ENCODE measurements at regions not wholly inside any gene's neighbourhood (a gene's known extent, or its start where the extent isn't known, plus 50 kb on each side); places are given as distances from the start of the nearest gene placed in this dataset.

DNA sequence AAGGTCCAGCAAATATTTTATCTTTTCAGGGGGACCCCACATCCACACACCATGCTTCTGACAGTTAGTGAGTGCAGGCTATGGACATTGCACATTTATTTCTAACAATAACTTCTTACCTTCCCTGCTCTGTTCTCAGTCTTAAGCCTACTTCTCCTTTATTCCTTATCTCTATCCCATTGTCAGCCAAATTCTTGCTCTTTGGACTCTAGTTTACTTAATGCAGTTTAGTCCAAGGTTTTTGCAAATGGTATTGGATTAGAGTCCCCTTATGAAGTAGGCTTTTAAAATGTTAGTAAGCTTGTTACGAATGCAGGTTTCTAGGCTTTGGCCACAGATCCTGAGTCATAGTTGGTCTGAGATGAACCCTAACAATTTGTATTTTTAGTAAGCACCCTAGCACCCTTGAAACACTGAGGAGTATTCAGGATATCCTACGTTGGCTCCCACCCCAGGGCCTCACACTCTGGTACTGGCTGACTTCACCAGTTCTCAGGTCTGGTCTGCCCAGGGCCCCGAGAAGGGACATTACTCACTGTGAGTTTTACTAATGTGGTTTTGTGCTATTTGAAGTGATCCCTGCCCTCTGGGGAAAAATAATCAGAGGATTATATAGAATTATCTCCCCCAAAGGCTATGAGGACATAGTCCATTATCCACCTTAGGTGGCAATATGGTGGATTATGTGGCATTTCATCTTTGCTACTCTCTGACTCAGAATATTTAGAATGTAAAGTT lies 239.5 kb downstream of the TGFB2 start:
- DNase-seq, result no peak

DNA sequence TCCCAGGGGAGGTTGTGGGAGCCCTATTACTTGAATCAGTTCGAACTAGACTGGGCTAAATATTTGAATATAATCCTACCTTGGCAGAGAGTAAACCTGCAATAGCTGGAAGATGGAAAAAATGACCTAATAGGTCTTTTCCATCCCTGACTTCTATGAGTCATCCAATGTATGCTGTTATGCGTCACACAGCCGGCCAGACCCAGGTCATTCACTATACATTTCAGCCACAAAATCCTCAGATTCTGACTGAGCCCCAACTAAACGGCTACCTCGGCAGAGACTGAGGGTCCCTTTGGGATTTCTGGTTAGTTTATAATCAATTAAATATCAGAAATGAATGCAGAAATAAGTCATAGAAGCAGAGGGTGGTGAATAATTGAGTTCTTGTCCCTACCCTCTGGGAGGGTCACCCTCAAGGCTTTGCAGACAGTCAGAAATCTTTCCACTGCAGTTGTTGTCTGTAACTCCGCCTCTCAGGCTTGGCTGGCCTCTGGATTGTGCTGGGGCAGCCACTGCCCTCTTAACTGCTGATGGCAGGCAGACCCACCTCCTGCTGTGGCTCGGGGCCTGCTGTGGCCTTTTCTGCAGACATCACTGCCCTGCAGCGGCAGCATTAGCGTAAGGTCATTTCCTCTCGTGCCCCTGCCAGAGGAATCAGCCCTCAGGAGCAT lies 240.5 kb downstream of the TGFB2 start:
- no peak for DNase-seq

DNA sequence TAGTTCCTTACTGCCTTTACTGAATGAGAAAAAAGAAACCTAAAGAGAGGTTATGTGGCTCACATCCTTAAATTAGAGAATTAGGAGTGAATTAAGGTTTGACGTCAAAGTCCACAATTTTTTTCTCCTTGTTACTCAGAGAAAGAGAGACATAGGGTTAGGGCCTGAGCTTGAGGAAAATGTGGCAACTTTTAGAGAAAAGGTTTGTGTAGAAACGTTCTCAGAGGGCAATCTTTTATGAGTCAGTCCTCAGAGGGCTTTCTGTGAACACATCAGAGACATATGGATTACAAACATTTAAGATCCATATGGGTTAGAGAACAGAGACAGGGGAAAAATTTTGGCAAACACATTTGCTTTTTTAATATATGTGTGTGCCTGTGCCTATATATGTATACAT lies 242.8 kb downstream of the TGFB2 start:
- DNase-seq, result no peak

DNA sequence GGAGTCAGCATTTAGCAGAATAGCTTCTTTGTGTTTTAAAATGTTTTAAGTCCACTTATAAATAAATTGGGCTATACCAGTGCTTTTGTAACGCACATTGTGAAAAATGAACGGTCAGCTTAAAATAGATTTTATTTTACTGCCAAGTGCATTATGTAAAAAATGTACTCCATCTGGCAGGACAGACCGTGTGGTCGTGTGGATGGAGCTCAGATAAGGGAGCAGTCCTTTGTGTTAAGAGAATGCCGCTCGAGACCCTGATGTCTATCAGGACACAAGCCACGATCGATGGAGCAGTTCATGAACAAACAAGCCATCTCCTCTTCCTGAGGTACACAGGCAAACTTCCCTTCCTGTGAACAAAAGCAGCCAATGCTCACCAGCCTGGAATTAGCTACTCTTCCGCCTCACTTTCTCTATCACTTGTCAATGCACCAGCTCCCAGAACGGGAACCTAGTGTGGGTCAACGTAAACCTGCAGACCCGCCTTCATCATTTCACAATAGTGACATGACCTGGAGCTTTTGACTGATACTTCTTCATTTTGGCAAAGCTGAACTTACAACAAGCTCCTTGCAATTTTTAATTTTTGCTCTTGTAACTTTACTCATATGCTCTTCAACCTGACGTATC lies 243.5 kb downstream of the TGFB2 start:
- DNase-seq, result no peak

DNA sequence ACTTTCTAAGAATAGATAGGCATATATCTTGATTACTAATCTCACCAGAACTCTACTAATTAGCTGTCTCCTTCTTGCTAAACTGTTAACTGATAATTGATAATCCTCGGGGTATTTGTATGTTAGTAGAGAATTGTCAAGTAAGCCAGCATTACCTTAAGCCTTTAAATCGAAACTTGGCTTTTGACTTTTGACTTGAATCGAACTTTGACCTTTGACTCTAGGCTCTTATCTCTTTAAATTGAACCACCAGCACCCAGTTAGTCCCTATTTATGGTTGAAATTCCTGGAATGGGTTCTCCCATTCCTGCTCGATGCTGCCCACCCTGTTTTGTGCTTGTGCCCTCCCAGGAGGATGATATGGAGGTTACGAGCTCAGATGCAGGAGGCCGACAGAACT lies 244.4 kb downstream of the TGFB2 start:
- DNase-seq, result no peak

DNA sequence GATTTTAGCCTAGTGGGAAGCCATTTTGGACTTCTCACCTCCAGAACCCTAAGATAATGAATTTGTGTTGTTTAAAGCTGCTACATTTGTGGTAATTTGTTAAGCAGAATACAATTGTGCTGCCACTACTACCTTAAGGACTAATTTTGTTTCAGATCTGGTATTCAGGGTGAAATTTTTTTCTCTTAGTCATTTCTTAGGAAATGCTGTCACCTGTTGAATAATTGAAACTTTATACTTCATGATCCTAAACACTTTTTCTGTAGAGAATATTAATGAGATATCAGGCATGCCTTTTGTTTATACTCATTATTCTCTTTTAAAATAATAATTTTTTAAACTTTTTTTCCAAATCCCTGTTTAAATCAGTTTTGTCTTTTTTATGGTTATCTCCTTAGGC lies 246.8 kb downstream of the TGFB2 start:
- DNase-seq, result no peak

DNA sequence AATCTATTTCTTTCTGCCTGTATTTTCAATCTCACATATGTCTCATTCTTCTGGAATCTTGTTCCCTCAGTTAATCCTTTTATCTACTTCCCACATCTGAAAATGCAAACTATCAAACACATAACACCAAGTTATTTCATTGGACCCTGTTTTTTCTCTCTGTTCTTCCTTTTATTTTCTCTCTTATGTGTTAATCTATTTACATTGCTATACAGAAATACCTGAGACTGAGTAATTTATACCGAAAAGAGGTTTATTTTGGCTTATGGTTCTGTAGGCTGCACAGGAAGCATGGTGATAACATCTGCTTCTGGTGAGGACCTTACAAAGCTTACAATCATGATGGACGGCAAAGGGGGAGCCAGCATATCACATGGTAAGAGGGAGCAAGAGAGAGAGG lies 247.6 kb downstream of the TGFB2 start:
- no peak for DNase-seq

DNA sequence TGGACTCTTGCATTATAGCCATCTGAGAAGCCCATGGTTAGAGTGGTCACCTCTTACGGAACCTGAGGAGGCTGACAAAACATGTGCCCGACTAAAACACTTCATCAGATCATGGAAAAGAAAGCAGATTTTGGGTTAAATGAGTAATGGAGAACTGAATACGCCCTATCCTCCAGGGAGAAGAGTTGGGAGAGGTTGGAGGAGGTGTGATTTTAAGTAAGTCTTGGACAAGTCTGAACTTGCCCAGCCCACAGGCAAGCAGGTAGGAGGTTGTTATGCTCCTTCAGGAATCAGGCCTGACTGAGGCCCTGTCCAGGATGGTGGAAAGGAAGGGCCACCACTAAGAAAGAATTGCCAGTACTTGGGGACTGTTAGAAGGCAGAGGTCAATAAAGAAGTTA lies 255.8 kb downstream of the TGFB2 start:
- no peak for DNase-seq

DNA sequence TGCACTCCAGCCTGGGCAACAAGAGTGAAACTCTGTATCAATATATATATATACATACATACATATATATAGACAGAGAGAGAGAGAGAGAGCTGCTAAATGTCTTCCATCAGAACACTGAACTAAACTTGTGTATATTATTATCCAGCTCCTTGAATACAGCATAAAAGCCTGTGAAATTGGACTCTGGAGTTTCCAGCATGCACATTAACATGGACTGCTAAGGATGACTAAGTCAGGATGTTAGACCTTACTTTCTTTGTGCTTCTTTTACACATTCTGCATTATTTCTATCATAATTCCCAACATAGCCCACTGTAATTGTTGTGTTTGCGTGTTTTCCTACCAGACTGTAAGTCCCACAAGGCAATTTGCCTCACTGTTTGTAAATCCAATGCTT lies 259.1 kb downstream of the TGFB2 start:
- no peak for DNase-seq

DNA sequence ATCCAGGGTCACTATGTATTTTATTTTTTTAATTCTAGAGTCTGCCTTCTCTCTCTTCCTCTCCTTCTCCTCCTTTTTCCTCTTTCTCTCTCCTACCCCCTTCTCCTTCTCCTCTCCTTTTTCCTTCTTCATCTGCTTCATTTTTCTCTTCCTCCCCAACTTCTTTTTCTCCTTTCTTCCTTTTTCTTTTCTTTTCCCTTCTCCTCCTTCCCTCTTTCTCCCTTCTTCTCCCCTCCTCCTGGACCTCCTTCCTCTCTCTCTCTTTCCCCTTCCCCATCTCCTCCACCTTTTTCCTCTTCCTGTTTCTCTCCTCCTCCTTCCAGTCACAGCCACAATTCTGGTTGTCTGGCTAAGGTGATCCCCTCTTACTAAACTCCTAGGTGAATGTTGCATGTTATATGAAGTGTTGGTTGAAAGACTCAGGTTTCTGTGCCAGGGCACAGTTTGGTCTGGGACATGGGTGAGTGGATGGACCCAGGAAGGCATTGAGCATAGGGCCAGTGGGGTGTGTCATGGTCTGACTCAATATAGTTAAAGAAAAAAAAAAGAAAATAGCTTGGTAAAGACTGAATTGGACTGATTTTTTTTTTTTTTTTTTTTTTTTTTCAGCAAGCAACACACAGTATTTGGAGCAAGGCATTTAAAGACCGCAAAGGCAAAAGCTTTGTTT lies 266.9 kb downstream of the TGFB2 start:
- DNase-seq, result no peak

DNA sequence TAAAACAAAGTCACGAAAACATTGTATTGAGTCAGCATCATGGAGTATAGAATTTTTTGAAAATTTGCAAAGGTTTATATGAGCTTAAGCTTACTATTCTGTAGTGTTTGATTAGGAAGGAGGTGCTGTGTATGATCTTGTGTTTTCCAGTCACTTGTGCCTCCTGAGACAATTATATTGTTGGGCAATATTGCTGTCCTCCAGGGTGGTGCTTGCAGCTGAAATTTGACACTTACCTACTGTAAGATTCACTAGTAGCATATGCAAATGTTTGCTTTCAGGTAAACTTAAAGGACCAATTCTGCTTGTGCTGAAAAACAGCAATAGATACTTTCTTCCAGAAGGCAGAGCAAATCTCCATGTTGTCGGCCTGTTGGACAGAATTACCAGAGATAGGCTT lies 268.0 kb downstream of the TGFB2 start:
- no peak for DNase-seq

DNA sequence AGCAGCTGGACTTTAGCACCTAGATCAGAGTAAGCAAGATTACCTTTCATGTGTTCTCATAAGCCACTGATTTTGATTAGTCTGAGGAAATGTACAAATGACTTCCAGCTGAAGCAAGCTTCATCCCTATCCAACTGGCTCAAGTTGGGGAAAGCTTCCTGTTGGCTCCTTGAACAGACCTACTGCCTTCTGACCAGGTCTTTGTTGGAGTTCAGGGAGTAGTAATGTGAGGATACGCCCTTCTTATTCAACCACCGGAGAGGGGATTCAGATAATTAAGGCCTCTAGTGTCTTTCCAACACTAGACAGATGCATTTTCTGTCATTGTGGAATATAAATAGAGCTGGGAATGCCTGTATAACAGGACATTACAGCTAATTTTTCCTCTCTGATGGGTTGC lies 268.9 kb downstream of the TGFB2 start:
- no peak for DNase-seq

DNA sequence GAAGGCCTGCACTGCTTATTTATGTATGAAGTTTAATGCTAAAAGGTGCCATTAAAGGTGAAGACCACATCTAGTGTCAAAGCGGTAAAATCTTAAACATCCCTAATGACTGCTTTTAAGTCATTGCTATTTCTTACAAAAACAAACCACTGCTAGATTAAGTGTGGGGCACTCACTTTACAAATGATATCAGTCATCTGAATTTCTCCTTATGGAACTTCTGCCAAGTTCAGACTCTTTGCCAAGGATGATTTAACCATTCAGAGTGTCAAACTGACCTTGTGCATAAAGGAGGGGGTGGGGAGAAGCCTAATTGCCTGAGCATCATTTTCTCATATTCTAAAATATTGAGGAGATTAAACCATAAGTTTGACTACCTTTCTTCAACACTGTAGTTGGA lies 271.5 kb downstream of the TGFB2 start:
- no peak for DNase-seq

DNA sequence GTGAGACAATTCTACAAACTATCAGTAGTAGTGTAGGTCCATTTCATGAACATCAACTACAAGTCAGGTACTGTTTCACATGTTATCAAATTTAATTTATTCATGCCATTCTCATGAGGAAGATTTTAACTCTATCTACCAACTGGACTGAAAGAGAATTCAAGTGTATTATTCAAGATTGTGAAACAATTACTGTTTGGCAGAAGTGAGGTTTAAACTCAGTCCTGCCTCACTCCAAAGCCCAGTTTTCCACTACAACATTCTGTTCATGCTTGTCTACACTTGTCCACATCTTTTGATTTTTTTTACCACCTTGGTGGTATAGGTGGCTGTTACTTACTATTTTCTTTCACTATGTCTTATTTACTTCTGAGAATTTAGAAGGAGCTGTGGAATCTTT lies 272.9 kb downstream of the TGFB2 start:
- no peak for DNase-seq

DNA sequence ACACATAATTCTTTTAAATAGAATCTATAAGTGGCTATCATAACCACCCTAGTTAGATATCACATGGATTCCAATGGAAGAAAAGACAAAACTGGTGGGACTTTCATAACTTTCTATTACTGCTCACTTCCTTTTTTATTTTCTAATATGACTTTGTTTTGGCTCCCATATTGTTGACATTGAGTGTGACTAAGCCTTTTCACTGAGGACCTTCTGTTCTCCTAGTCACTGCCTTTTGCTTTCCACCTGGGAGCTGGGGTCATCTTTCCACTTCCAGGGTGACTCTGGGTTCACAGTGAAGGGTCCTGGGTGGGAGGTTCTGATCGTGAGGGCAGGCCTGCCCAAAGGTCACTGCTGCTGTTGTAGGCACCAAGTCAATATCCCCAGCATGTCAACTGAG lies 275.8 kb downstream of the TGFB2 start:
- no peak for DNase-seq

DNA sequence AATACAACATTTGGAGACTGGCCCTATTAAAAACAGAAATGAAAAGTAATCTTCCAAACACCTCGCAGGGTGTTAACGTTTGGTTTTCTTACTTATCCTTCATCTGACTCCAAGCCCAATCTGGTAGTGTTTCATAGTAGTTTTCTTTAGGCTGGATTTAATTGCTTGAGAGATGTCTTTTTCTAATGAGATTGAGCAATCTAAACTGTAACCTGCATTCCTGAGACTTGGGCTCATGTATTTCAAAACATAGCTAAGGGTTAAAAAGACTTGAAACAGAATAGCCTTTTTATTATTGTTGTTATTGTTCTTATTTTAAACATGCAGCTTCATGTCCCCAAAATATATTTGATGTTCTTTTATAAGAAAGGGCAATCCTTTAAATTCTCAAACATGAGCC lies 278.9 kb downstream of the TGFB2 start:
- no peak for DNase-seq

DNA sequence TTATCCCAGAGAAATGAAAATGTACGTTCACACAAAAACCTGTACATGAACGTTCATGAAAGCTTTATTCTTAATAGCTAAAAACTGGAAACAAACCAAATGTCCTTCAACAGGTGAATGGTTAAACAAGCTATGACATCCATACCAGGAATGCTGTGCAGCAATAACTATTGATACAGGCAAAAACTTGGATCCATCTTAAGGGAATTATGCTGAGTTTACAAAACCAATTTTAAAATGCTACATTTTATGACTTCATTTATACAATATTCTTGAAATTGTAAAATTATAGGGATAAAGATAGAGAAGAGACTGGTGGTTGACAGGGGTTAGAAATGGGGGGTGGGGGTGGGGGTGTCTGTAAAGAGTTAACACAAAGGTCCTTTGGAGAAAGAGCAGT lies 280.3 kb downstream of the TGFB2 start:
- DNase-seq, result no peak

DNA sequence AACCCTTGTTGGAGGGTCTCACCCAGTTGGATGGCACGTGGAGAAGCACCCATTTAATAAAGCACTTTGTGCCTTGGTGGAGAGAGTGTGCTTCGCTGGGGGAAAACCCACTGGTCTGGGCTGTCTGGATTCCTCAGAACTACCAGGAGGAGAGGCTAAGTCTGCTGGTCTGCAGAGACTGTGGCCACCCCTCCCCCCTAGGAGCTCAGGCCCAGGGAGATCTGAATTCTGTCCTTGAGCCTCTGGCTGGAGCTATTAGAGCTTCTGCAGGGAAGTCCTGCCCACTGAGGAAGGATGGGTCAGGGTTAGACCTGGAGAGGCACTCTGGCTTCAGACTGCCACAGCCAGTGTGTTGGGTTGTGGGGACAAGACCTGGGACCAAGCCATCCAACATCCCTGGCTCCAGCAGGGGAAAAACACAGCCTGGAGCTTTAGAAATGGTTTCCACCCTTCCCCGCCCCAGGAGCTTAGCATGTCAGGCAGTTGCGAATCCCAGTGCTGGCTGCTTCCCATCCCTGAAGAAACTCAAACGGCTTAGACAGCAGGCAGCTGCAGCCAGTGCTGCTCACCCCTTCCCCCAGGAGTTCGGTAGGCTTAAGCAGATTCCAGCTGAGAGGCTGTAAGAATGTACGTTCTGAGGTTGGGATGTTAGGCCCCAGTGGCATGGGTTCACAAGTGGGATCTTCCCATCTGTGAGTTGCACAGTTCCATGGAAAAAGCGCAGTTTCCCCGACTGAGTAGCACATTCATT lies 288.3 kb downstream of the TGFB2 start:
- DNase-seq, result no peak

DNA sequence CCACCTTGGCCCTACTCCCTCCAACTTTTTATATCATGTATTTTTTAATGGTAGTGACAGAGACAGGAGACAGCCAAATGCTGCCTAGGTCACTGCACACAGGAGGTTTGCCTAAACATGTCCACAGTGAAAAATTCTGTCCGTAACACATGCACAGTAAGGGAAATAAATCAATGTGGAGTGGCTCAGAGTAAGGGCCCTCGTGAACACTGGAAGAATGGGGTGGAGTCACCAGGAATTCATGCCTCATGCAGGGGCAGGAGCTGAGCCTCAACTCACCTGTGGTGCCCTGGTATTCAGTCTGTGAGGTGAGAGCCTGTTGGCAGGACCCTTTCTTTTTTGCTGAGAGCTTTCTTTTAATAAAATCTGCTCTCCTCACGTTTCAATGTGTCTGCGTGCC lies 289.1 kb downstream of the TGFB2 start:
- DNase-seq, result no peak

DNA sequence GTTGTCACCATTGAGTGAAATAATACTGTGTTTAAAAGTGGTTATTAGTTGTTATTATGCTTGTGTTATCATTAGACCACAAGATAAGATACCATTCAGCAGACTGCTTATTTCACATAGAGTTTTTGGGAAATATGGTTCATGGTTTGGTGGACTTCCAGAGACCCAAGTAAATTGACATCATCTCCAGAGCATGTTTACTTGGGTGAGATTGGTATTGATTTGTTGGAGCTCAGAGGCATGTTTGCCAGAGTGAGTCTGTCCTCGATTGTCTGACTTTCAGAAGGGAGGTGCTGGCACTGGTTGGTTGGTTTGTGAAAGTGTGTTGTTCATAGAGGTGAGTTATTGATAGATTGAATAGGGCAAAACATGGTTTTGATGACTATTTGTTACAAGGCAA lies 291.4 kb downstream of the TGFB2 start:
- DNase-seq, result no peak

DNA sequence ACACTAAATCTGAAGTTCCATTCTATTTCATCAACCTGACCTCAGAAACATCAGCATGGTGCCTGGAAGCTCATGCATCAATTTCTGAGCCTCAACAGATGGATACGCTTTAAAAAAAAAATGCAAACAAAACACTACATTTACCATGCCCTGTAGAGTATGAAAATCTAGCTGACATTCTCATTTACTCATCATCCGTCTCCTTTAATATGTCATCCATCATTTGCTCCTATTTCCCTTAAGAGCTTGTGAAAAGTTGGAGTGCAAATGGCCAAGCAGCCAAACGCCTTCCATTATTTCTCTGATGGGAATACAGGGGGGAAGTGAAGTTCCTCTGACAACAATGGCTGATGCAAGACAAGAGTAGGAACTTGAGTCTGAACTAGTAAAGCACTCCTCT lies 295.0 kb downstream of the TGFB2 start:
- no peak for DNase-seq

DNA sequence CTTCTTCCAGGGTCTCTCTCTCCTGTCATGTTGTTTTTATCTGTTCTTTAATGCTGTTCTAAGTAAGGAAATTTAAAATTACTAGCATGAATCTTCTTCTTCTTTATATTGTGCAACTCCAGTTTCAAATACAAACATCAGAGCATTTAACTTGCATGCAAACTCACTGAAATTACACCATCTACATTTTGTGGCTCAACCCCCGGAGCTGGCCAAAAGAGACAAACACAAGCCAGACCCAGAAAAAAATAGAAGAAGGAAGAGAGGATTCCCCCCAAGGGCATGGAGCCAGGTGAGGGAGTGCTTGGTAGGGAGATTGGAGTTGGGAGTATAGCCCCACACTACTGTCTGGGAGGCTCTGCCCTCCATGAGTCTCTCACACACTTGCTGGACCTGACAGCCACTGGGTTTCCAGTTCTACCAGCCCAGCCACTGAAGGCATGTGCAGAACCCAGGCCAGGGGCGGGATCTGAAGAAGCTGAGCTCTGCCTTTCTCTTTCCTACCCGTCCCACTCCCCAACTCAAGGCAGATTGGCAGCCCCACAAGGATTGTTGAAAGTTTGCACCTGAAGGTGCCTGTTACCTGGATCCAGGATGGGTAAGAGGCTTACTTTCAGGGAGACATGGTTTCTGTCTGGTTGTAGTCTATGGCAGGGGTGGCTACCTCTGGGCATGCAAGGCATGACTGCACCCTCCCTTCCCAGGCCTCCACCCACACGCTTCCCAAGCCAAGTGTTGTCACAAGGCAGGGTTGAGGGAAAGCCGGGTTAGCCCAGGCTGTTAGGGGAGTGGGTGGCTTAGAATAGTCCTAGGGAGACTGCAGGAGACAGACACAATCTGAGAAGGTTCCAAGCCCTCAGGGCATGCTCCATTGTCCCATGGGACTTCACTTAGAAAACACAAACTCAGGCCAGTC lies 297.2 kb downstream of the TGFB2 start:
- DNase-seq, result no peak
